Hepatocyte (in vitro differentiated cells): ENCODE measurements at regions not wholly inside any gene's neighbourhood (a gene's known extent, or its start where the extent isn't known, plus 50 kb on each side); places are given as distances from the start of the nearest gene placed in this dataset.

Experiments
- DNase-seq: peaks from one replicate; pipeline ENCODE4 v3.0.0-alpha.2; 2016; ENCODE audit warnings: low spot score
- H2AFZ ChIP-seq: fragments of 200-600 bp; sonication (generic); 2 replicates; pipeline ENCODE4 v1.6.0; 2016; ENCODE audit warnings: antibody characterized with exemption, mild to moderate bottlenecking
- H3K27ac ChIP-seq: fragments of 200-600 bp; sonication (generic); 2 replicates; pipeline ENCODE4 v1.5.1; 2016; ENCODE audit warnings: mild to moderate bottlenecking
- H3K27me3 ChIP-seq: fragments of 200-600 bp; sonication (generic); 2 replicates; pipeline ENCODE4 v1.6.1; 2016
- H3K36me3 ChIP-seq: fragments of 200-600 bp; sonication (generic); replicated peaks from 2 replicates; pipeline ENCODE4 v1.5.1; 2016; ENCODE audit warnings: low read depth; ENCODE audit not compliant: insufficient read depth
- H3K4me1 ChIP-seq: fragments of 200-600 bp; sonication (generic); 2 replicates; pipeline ENCODE4 v1.5.1; 2016; ENCODE audit warnings: mild to moderate bottlenecking, moderate library complexity; ENCODE audit not compliant: insufficient read depth
- H3K4me2 ChIP-seq: fragments of 200-600 bp; sonication (generic); 2 replicates; pipeline ENCODE4 v1.6.0; 2016
- H3K4me3 ChIP-seq: fragments of 200-600 bp; sonication (generic); 2 replicates; pipeline ENCODE4 v1.5.1; 2016; ENCODE audit warnings: mild to moderate bottlenecking
- H3K79me2 ChIP-seq: fragments of 200-600 bp; sonication (generic); 2 replicates; pipeline ENCODE4 v1.6.0; 2017; ENCODE audit warnings: mild to moderate bottlenecking
- H3K9me2 ChIP-seq: fragments of 200-600 bp; sonication (generic); replicated peaks from 2 replicates; pipeline ENCODE4 v1.6.0; 2017; ENCODE audit warnings: mild to moderate bottlenecking; ENCODE audit not compliant: insufficient read depth
- H3K9me3 ChIP-seq: fragments of 200-600 bp; sonication (generic); 2 replicates; pipeline ENCODE4 v1.5.1; 2016; ENCODE audit warnings: low read depth, mild to moderate bottlenecking
- H4K20me1 ChIP-seq: fragments of 200-600 bp; sonication (generic); 2 replicates; pipeline ENCODE4 v1.6.0; 2016; ENCODE audit warnings: mild to moderate bottlenecking; ENCODE audit not compliant: insufficient read depth, poor library complexity, severe bottlenecking
- CTCF ChIP-seq: fragments of 200-600 bp; sonication (generic); IDR thresholded peaks from 2 replicates; pipeline ENCODE4 v1.5.1; 2016; ENCODE audit warnings: antibody characterized with exemption, mild to moderate bottlenecking; ENCODE audit not compliant: poor library complexity
- EZH2 ChIP-seq: fragments of 200-600 bp; sonication (generic); IDR thresholded peaks from 2 replicates; pipeline ENCODE4 v1.6.1; 2016; ENCODE audit warnings: antibody characterized with exemption, mild to moderate bottlenecking, borderline replicate concordance
- EZH2phosphoT487 ChIP-seq: fragments of 200-600 bp; sonication (generic); IDR thresholded peaks from one replicate; pipeline ENCODE4 v1.6.1; 2018; ENCODE audit warnings: antibody characterized with exemption, mild to moderate bottlenecking, low read depth, moderate library complexity; ENCODE audit not compliant: unreplicated experiment, severe bottlenecking
- WGBS: methylation state at CpG from one replicate; pipeline ENCODE4 v1.1.6; 2016; ENCODE audit warnings: low lambda C conversion rate; ENCODE audit errors: missing lambda C conversion rate; 5-methylcytosine and 5-hydroxymethylcytosine counted together

GRCh38 chr4:126798214-126798613 is 834.5 kb upstream of the INTU start:
- no peaks in the 10 kb centered on the region for H3K36me3 ChIP-seq
- H3K9me3 ChIP-seq, result no peaks in the 10 kb centered on the region
- no peak for DNase-seq
- H3K27me3 ChIP-seq, result no peaks in the 10 kb centered on the region
- no peak overlapping the region for H3K27ac ChIP-seq
- no peak overlapping the region for H3K4me3 ChIP-seq
- TF ChIP-seq CTCF (no peak), EZH2phosphoT487 (no peak), EZH2 (no peak)
- H4K20me1 ChIP-seq, result no peaks in the 10 kb centered on the region
- H2AFZ ChIP-seq, result no peak overlapping the region
- H3K4me1 ChIP-seq, result peaks cover 7% of the 10 kb centered on the region
- H3K4me2 ChIP-seq, result no peak overlapping the region
- no peaks in the 10 kb centered on the region for H3K9me2 ChIP-seq
- no peaks in the 10 kb centered on the region for H3K79me2 ChIP-seq
- WGBS, result 72% methylated on average over 1 of the region's 1 CpG

- whole genome bisulfite sequencing, result 65% methylated on average over 2 of the region's 2 CpGs
- Histone ChIP-seq H3K4me2 (no peak overlapping the region), H3K4me1 (peaks cover 7% of the 10 kb centered on the region), H3K4me3 (no peak overlapping the region), H3K9me2 (no peaks in the 10 kb centered on the region), H4K20me1 (no peaks in the 10 kb centered on the region), H3K27me3 (no peaks in the 10 kb centered on the region), H2AFZ (no peak overlapping the region), H3K79me2 (no peaks in the 10 kb centered on the region), H3K27ac (peak overlapping the region; percentile 71), H3K9me3 (no peaks in the 10 kb centered on the region), H3K36me3 (no peaks in the 10 kb centered on the region)
- TF ChIP-seq EZH2 (no peak), CTCF (no peak), EZH2phosphoT487 (no peak)
- DNase-seq, result no peak
Observed at GRCh38 chr4:126799416-126799815, 833.3 kb upstream of the INTU start.

GRCh38 chr4:126799971-126800574 is 832.7 kb upstream of the INTU start:
- Histone ChIP-seq H3K79me2 (no peaks in the 10 kb centered on the region), H3K4me1 (peaks cover 7% of the 10 kb centered on the region), H3K27ac (peak overlapping the region; percentile 71), H3K27me3 (no peaks in the 10 kb centered on the region), H3K9me2 (no peaks in the 10 kb centered on the region), H4K20me1 (no peaks in the 10 kb centered on the region), H3K9me3 (no peaks in the 10 kb centered on the region), H3K4me3 (no peak overlapping the region), H3K4me2 (peak overlapping the region; percentile 14), H2AFZ (no peak overlapping the region), H3K36me3 (no peaks in the 10 kb centered on the region)
- TF ChIP-seq EZH2phosphoT487 (no peak), EZH2 (no peak), CTCF (no peak)
- DNase-seq, result peak; percentile 30
- 50% methylated on average over 5 of the region's 5 CpGs for WGBS
